Glomerular visceral epithelial cell (primary cell): ENCODE measurements at regions not wholly inside any gene's neighbourhood (a gene's known extent, or its start where the extent isn't known, plus 50 kb on each side); places are given as distances from the start of the nearest gene placed in this dataset.
"Not testable (repeated sequence)": the region's sequence is repeated elsewhere in the genome, so short reads cannot be mapped to it uniquely, and the experiment has no call there.

Experiments
- DNase-seq: peaks from one replicate; pipeline ENCODE4 v3.0.0-alpha.2; 2016; ENCODE audit errors: extremely low spot score

- DNase-seq: not testable (repeated sequence)
These were observed 278.3 kb downstream of the PCDH17 start for GRCh38 chr13:57909833-57910232.

GRCh38 chr13:57918086-57918485, 286.5 kb downstream of the PCDH17 start:
- DNase-seq: no peak

- DNase-seq: no peak
These were observed 287.4 kb downstream of the PCDH17 start for GRCh38 chr13:57918913-57919312.

GRCh38 chr13:57925250-57925649, 293.7 kb downstream of the PCDH17 start:
- DNase-seq: no peak

- no peak for DNase-seq
These were observed 294.2 kb downstream of the PCDH17 start for GRCh38 chr13:57925751-57926150.

- no peak for DNase-seq
These were observed 300.5 kb downstream of the PCDH17 start for GRCh38 chr13:57932061-57932460.

GRCh38 chr13:57933606-57934005, 302.1 kb downstream of the PCDH17 start:
- no peak for DNase-seq

- no peak for DNase-seq
These were observed 304.4 kb downstream of the PCDH17 start for GRCh38 chr13:57935965-57936364.

GRCh38 chr13:57946361-57946760, 314.8 kb downstream of the PCDH17 start:
- DNase-seq: no peak

GRCh38 chr13:57948884-57949283, 317.3 kb downstream of the PCDH17 start:
- no peak for DNase-seq

- no peak for DNase-seq
These were observed 338.4 kb downstream of the PCDH17 start for GRCh38 chr13:57969951-57970350.

GRCh38 chr13:57970404-57970803, 338.9 kb downstream of the PCDH17 start:
- no peak for DNase-seq

GRCh38 chr13:57982782-57983181, 351.2 kb downstream of the PCDH17 start:
- DNase-seq: no peak

- no peak for DNase-seq
These were observed 356.7 kb downstream of the PCDH17 start for GRCh38 chr13:57988276-57988675.

- no peak for DNase-seq
These were observed 359.5 kb downstream of the PCDH17 start for GRCh38 chr13:57991041-57991440.

- no peak for DNase-seq
These were observed 360.9 kb downstream of the PCDH17 start for GRCh38 chr13:57992416-57992815.

- no peak for DNase-seq
These were observed 365.2 kb downstream of the PCDH17 start for GRCh38 chr13:57996717-57997116.

GRCh38 chr13:58004751-58005150, 373.2 kb downstream of the PCDH17 start:
- DNase-seq: no peak

GRCh38 chr13:58018020-58018419, 386.5 kb downstream of the PCDH17 start:
- DNase-seq: no peak

GRCh38 chr13:58018865-58019264, 387.3 kb downstream of the PCDH17 start:
- DNase-seq: no peak

GRCh38 chr13:58024103-58024502, 392.6 kb downstream of the PCDH17 start:
- no peak for DNase-seq

GRCh38 chr13:58025821-58026220, 394.3 kb downstream of the PCDH17 start:
- DNase-seq: no peak

GRCh38 chr13:58032676-58033460, 401.3 kb downstream of the PCDH17 start:
- no peak for DNase-seq

- no peak for DNase-seq
These were observed 412.4 kb downstream of the PCDH17 start for GRCh38 chr13:58043971-58044370.
